OCI-LY1 (cell line): ENCODE measurements at regions not wholly inside any gene's neighbourhood (a gene's known extent, or its start where the extent isn't known, plus 50 kb on each side); places are given as distances from the start of the nearest gene placed in this dataset.

Source experiments
- H2AFZ ChIP-seq: fragments of 200-600 bp; sonication (generic), shearing (Covaris generic); 2 replicates; pipeline ENCODE4 v1.6.0; 2014; ENCODE audit warnings: antibody characterized with exemption, mild to moderate bottlenecking, low read length
- H3F3A ChIP-seq: fragments of 200-600 bp; sonication (generic), shearing (Covaris generic); 2 replicates; pipeline ENCODE4 v1.6.0; 2014; ENCODE audit warnings: mild to moderate bottlenecking, antibody characterized with exemption, low read length, moderate library complexity; ENCODE audit not compliant: insufficient read depth
- H3K27ac ChIP-seq: fragments of 200-600 bp; sonication (generic); 2 replicates; pipeline ENCODE4 v1.5.1; 2014; ENCODE audit warnings: low read length, mixed run types, mild to moderate bottlenecking, low read depth; ENCODE audit not compliant: poor library complexity, severe bottlenecking
- H3K27me3 ChIP-seq: fragments of 200-600 bp; sonication (generic); 2 replicates; pipeline ENCODE4 v1.6.0; 2014; ENCODE audit warnings: antibody characterized with exemption, mild to moderate bottlenecking, low read length, moderate library complexity; ENCODE audit not compliant: insufficient read depth
- H3K36me3 ChIP-seq: fragments of 200-600 bp; sonication (generic); 2 replicates; pipeline ENCODE4 v1.6.1; 2014; ENCODE audit warnings: mild to moderate bottlenecking, antibody characterized with exemption, low read length, moderate library complexity, mixed read lengths; ENCODE audit not compliant: insufficient read depth
- H3K4me1 ChIP-seq: fragments of 200-600 bp; sonication (generic); 2 replicates; pipeline ENCODE4 v1.5.1; 2014; ENCODE audit warnings: mild to moderate bottlenecking, low read length, moderate library complexity; ENCODE audit not compliant: insufficient read depth, severe bottlenecking
- H3K4me2 ChIP-seq: fragments of 200-600 bp; sonication (generic), shearing (Covaris generic); 2 replicates; pipeline ENCODE4 v1.6.1; 2014; ENCODE audit warnings: low read length
- H3K4me3 ChIP-seq: fragments of 200-600 bp; sonication (generic); 2 replicates; pipeline ENCODE4 v1.5.1; 2014; ENCODE audit warnings: low read length, low read depth, mild to moderate bottlenecking, mixed read lengths; ENCODE audit not compliant: poor library complexity, severe bottlenecking
- H3K79me2 ChIP-seq: fragments of 200-600 bp; shearing (Covaris generic); 2 replicates; pipeline ENCODE4 v1.6.1; 2016; ENCODE audit warnings: mixed run types, low read length, mixed read lengths; ENCODE audit not compliant: insufficient read depth
- H3K9ac ChIP-seq: fragments of 200-600 bp; sonication (generic), shearing (Covaris generic); 2 replicates; pipeline ENCODE4 v1.6.1; 2014; ENCODE audit warnings: mild to moderate bottlenecking, low read length, mixed read lengths
- H3K9me2 ChIP-seq: fragments of 200-600 bp; sonication (generic), shearing (Covaris generic); 2 replicates; pipeline ENCODE4 v1.6.1; 2014; ENCODE audit warnings: low read depth, mild to moderate bottlenecking, low read length, mixed read lengths
- H3K9me3 ChIP-seq: fragments of 200-600 bp; shearing (Covaris generic); 2 replicates; pipeline ENCODE4 v1.6.1; 2014; ENCODE audit warnings: low read length, mixed read lengths
- H4K20me1 ChIP-seq: fragments of 200-600 bp; sonication (generic), shearing (Covaris generic); 2 replicates; pipeline ENCODE4 v1.6.0; 2016; ENCODE audit warnings: mild to moderate bottlenecking, low read length; ENCODE audit not compliant: insufficient read depth
- EZH2 ChIP-seq: fragments of 200-600 bp; sonication (generic), shearing (Covaris generic); IDR thresholded peaks from 2 replicates; pipeline ENCODE4 v1.8.0; 2017; ENCODE audit warnings: borderline replicate concordance, mixed run types, mild to moderate bottlenecking, antibody characterized with exemption, low read length, moderate library complexity, mixed read lengths
- TF ChIP-seq, protein P1 (sequence below): fragments of 200-600 bp; sonication (generic), shearing (Covaris generic); IDR thresholded peaks from 2 replicates; pipeline ENCODE4 v1.5.1; 2017; ENCODE audit warnings: mild to moderate bottlenecking, antibody characterized with exemption, low read length, moderate library complexity, mixed read lengths

- H3K4me1 ChIP-seq = no peaks in the 10 kb centered on the region
- no peaks in the 10 kb centered on the region for H4K20me1 ChIP-seq
- H3K27ac ChIP-seq = no peak overlapping the region
- H3K79me2 ChIP-seq = no peaks in the 10 kb centered on the region
- no peaks in the 10 kb centered on the region for H3K9me2 ChIP-seq
- no peak overlapping the region for H3K9ac ChIP-seq
- H3K4me2 ChIP-seq = no peak overlapping the region
- H3F3A ChIP-seq = no peaks in the 10 kb centered on the region
- no peak for TF ChIP-seq EZH2
- TF ChIP-seq, protein P1, sequence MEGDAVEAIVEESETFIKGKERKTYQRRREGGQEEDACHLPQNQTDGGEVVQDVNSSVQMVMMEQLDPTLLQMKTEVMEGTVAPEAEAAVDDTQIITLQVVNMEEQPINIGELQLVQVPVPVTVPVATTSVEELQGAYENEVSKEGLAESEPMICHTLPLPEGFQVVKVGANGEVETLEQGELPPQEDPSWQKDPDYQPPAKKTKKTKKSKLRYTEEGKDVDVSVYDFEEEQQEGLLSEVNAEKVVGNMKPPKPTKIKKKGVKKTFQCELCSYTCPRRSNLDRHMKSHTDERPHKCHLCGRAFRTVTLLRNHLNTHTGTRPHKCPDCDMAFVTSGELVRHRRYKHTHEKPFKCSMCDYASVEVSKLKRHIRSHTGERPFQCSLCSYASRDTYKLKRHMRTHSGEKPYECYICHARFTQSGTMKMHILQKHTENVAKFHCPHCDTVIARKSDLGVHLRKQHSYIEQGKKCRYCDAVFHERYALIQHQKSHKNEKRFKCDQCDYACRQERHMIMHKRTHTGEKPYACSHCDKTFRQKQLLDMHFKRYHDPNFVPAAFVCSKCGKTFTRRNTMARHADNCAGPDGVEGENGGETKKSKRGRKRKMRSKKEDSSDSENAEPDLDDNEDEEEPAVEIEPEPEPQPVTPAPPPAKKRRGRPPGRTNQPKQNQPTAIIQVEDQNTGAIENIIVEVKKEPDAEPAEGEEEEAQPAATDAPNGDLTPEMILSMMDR = no peak
- H3K9me3 ChIP-seq = no peaks in the 10 kb centered on the region
- no peak overlapping the region for H3K4me3 ChIP-seq
- H3K27me3 ChIP-seq = no peaks in the 10 kb centered on the region
- no peak overlapping the region for H2AFZ ChIP-seq
- no peaks in the 10 kb centered on the region for H3K36me3 ChIP-seq
Observed at GRCh38 chr18:73750052-73750451, 397.6 kb downstream of the FBXO15 start.

DNA sequence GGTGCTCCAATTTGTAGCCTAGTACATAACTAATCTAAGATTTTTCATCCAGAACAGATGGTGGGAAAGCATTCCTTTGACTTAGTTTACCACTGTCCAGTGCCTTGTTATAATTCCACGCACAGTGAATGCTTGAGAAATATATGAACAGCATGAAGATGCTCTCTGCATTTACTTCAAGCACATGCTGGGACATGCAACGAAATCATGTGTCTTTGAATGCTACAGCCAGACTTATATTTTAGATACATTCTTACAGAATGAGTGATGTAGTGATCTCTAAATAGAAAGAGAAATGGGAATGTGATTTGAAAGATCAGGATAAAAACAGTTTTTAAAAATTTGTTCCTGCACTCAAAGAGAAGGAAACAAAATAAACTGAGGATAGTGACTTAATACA is 398.3 kb downstream of the FBXO15 start:
- Histone ChIP-seq H3K79me2 (no peaks in the 10 kb centered on the region), H3K9me2 (no peaks in the 10 kb centered on the region), H3F3A (no peaks in the 10 kb centered on the region), H3K9me3 (no peaks in the 10 kb centered on the region), H3K36me3 (no peaks in the 10 kb centered on the region), H3K4me1 (no peaks in the 10 kb centered on the region), H4K20me1 (no peaks in the 10 kb centered on the region), H3K9ac (no peak overlapping the region), H2AFZ (no peak overlapping the region), H3K27me3 (no peaks in the 10 kb centered on the region), H3K4me3 (no peak overlapping the region), H3K4me2 (no peak overlapping the region), H3K27ac (no peak overlapping the region)
- TF ChIP-seq, protein P1 = no peak
- no peak for TF ChIP-seq EZH2

DNA sequence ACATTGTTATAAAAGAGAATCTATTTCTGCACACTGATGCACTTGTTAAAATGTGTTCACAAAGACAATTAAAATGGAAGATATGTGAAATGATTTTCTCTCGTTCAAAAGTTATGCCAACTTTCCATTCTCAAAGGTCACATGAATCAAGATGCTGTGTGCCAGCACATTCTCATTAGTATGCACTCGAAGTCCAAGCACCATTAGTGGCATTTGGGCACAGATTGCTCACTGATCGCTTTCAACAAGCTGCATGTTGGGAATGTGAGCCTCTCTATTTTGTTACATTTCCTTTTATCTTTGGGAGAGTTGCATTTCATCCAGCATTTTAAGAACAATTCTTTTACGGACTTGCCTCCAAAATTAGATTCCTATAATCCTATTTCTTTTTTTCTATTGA is 398.9 kb downstream of the FBXO15 start:
- H3K4me2 ChIP-seq = no peak overlapping the region
- TF ChIP-seq, protein P1 = no peak
- TF ChIP-seq EZH2 = no peak
- H3K9me2 ChIP-seq = no peaks in the 10 kb centered on the region

More for the DNA sequence above, 398.9 kb downstream of the FBXO15 start:
- H3F3A ChIP-seq = no peaks in the 10 kb centered on the region
- no peak overlapping the region for H2AFZ ChIP-seq
- no peaks in the 10 kb centered on the region for H3K9me3 ChIP-seq
- H3K27ac ChIP-seq = no peak overlapping the region
- H3K4me1 ChIP-seq = no peaks in the 10 kb centered on the region
- no peaks in the 10 kb centered on the region for H3K27me3 ChIP-seq
- H3K4me3 ChIP-seq = no peak overlapping the region
- no peaks in the 10 kb centered on the region for H4K20me1 ChIP-seq
- no peaks in the 10 kb centered on the region for H3K36me3 ChIP-seq
- no peaks in the 10 kb centered on the region for H3K79me2 ChIP-seq
- H3K9ac ChIP-seq = no peak overlapping the region
